ENCODE measurements at regions not wholly inside any gene's neighbourhood (a gene's known extent, or its start where the extent isn't known, plus 50 kb on each side); places are given as distances from the start of the nearest gene placed in this dataset.

DNA sequence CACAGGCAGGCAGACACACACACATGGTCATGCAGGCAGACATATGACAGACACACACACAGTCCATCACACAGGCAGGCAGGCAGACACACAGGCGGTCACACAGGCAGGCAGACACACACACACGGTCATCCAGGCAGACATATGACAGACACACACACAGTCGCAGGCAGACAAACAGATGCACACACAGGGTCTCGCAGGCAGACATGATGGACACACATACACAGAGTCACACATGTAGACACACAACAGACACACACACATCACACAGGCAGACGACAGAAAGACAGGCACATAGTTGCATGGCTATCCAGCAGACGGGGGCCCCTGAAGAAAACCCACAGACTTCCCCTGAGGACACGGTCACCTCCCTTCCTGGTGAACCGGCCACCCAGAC, 135.4 kb downstream of the NCOR2 start:
- DNase-seq (ENCODE audit: low read depth in 2 of 2), result no peak

DNA sequence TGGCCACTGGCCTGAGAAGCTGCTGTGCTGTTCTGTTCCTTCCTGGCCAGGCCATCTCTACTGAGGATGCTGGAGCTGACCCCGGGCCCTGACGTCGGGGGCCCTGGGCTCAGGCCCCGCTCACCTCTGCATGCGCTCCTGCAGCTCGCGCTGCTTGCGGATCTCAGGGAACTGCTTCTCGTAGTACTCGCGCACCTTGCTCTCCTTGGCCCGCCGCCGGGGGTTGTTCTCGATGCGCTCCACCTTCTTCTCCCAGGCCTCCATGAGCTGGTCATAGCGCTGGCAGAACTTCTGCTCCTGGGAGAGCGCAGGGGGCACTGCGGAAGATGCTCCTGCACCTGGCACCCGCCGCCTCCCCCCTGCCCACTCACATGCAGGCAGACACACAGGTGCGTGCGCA, 135.6 kb downstream of the RFLNA start:
- DNase-seq (ENCODE audit: low read depth in 2 of 2), result no peak

DNA sequence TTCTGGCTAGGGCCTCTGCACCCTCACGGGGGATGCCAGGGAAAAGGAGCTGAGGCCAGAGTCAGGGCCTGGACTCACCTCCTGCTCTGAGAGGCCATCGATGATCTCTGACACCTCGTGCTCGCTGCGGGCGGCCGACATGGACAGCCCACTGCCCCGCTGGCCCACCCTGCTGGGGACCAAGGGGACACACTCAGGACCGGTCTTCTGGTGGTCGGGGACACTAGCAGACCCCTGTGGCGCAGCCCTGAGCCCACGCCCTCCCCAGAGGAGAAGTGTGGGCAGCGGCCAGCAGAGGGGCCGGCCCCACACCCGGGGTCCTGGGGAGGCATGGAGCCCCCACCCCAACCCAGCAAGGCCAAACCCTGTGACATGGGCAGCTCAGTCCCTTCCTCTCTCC, 134.6 kb downstream of the RFLNA start:
- no peak for DNase-seq (ENCODE audit: low read depth in 2 of 2)

DNA sequence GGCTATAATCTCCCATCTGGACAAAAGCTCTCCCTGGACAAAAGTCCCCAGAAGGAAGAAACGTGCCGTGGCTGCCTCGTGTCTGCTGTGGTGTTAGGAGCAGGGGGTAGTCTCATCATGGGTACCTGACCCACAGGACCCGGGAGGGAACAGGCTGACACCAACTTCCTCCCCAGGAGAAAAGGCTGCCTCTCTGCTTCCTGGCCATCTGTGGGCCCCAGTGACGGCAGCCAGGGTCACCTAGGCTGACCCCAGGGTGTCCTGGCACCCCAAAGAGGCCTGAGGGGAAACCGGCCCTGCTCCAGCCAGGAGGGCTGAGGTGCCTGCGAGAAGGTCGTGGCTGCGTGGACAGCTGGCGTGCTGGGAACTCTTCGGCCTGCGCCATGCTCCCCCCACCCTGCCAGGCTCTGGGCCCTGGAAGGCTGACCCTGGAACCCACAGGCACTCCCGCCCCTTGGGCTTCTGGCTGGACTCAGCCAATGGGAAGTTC, 133.9 kb downstream of the RFLNA start:
- DNase-seq (ENCODE audit: low read depth in 2 of 2), result no peak

DNA sequence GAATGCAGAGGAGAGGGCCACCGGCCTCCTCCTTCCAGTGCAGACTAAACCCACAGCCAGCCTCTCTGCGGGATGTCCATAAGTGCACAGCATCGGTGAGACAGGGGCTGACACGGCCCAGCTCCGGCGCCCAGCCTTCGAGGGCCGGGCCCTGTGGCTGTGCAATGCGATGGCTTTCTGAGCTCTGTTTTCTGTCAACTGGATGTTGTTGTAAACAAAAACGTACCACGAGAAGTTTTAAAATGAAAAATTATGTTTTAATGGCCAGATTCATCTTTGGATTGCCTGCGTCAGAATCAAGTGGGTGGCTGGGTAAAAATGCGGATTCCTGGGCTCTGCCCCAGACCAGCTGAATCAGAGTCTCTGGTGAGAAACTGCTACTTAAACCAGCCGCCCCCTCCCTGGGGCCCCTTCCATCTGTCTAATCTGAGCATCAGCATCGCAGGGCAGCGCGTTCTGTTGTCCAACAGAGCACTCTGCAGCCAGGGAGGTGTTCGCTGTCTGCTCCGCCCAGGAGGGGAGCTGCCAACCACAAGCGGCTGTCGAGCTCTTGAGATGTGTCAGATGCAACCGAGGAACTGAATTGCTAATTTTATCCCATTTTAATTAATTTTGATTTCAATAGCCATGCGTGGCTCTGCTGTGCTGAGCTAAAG, 133.4 kb downstream of the RFLNA start:
- DNase-seq (ENCODE audit: low read depth in 2 of 2), result no peak

DNA sequence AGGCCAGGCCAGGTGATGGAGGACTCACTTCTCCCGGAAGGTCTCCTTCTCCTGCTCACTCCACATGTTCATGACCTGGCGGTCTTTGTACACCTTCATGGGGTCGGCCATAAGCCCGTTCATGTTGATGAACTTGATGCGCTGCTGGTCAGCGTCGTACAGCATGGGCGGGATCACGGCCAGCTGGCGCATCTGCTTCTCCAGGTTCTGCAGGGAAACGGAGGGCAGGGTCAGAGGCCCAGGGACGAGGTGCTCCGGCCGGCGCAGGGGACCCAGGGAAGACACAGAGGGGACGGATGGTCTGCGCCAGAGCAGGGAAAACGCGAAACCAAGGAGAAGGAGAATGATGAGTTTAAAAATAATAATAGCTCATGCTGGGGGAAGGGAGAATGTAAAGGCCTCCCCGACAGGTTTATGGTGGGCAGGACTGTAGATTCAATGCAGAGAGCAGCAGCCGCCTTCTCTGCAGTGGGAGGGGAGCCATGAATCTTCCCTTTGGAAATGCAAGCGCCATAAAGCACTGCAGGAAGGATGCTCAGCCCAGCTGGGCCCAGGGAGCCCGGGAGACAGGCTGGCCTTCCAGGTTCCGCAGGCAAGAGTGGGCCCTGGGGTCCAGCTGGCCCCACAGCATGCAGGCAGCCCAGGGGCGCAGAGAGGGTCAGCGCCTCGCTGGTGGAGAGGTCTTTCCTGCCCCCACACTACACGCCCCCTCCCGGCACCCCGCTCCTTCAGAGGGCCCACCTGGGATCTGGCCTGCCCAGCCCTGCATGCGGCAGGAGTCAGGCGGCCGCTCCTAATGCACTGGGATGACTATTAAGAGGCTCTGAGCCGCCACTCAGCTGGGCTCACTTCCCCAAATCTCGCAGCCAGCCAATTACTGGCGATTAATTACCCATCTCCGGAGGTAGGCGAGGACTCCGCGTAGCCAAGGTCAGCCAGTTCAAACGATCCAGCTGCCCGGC, 132.0 kb downstream of the RFLNA start:
- DNase-seq (ENCODE audit: low read depth in 2 of 2), result no peak

DNA sequence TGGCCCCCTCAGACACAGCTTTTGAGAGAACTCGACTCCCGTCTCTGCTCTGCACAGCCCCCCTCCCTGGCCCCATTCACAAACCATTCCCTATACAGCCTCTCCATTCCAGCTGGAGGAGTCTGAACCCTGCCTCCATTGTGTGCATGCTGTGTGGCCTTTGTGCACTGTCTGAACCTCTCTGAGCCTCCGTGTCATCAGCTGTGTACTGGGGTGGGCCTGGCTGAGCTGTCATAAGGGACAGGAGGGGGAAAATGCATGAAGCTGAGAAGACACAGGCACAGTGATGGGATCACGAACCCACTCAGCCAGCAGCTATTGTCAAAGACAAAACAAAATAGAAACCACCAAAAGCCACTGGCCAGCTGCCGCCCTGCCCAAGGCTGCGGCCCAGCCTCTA, 130.8 kb downstream of the RFLNA start:
- DNase-seq (ENCODE audit: low read depth in 2 of 2), result no peak

DNA sequence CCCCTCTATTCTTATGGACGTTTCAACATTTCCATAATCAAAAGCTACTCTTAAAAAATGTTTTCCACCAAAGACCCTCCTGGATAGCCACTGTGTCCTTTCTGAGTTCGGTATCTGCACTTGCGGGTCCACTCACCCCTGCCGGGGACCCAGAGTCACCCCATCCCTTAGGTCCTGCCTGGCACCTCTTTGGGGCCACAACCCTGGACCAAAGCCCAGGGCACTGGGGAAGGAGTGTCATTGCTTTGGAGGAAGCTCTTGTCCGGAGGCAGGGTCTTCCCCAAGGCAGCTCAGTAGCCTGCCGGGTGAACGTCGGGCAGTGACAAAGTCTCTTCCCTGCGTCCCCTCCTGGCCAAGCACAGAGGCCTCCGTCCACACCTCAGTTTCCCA, 129.6 kb downstream of the RFLNA start:
- DNase-seq (ENCODE audit: low read depth in 2 of 2), result no peak

DNA sequence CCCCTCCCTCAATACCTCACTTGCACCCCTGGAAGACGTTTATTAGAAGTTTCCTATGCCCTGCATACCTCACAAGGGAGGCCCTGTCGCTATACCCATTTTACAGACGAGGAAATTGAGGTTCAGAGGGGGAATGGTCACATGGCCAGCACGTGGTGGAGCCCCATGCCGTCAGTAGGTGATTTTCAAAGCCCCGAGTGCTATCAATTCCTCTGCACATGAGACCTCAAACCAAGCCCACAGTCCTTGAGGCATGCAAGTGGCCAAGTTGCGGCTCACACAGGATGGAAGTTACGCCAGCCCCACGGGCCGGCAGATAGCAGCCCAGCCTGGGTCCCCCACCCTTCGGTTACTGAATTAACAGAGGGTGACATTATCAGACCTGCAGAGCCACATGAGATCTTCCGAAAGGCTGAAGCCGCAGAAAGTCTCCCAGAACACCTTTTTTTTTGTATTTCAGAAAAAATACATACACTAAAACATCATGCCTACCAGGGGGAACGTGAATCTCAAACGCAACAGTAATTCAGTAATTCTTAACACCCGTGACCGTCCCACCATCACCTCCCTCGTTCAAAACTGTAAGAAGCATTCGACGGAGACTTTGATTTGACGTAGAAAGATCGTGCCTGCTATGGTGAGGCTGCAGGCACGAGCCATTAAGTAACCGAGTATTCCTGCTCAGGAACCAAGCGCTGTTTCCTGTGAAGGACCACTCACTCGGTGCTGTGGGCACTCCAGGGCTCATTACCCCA, 129.0 kb downstream of the RFLNA start:
- peak; percentile 13 to 15 for DNase-seq (ENCODE audit: low read depth in 2 of 2)

DNA sequence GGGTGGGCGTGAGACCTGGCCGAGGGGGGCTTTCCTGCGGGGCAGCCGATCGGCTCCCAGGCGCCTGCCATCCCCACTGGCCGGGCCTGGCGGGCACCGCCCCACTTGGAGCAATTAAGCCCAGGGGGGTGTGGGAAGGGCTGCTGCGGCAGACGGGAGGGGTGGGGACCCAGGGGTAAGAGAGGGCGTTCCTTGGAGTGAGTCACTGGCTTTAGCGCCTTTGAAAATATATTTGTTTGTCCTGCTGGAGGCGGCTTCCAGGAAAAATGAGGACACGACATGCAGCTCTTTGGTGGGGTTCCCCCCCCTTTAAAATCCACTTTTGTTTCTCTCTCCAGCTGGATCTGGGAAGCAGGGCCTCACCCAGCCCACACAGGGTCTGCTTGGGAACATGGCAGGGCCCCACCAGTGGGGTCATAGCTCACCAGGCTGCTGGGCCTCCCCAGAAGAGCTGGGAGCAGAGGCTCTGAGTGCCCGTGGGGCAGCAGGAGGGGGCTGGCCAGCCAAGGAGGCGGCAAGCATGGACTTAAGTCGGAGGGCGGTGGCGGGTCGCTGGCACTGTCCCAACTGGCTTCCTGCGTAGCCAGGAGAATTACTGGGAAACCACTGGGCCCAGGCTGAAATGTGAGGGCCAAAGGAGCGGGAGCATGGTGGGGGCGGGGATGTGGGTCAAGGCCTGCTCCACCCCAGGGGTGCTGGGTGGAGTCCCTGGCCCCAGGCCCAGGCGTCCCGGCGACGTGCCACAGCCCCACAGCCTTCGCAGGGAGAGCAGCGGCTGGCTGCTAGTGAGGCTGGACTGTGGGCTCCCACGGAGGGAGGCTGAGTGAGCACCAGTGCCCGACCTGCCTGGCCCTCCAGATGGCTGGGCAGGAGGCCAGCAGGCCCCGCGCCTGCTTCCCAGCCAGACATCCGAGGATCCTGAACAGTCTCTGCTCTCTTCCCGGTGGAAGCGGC, 128.0 kb downstream of the RFLNA start:
- DNase-seq (ENCODE audit: low read depth in 2 of 2), result no peak

DNA sequence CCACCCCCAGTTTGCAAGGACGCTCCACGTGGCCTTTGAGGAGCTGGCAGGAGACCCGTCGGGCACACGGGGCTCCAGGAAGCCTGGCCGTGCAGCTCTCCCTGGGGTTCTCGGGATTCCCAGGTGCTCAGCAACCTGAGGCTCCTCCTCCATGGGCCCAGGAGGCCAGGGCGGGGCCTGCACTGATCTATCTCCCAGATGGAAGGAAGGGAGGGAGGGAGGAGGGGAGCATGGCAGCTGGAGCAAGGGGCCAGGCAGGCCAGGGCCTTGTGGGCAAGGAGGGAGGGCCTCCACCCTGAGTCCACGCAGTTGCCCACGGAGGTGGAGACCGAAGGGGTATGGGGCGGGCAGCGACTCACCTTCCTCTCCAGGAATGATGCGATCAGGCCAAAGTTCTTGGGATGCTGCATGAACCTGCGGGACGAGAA, 127.3 kb downstream of the RFLNA start:
- DNase-seq (ENCODE audit: low read depth in 2 of 2), result no peak

DNA sequence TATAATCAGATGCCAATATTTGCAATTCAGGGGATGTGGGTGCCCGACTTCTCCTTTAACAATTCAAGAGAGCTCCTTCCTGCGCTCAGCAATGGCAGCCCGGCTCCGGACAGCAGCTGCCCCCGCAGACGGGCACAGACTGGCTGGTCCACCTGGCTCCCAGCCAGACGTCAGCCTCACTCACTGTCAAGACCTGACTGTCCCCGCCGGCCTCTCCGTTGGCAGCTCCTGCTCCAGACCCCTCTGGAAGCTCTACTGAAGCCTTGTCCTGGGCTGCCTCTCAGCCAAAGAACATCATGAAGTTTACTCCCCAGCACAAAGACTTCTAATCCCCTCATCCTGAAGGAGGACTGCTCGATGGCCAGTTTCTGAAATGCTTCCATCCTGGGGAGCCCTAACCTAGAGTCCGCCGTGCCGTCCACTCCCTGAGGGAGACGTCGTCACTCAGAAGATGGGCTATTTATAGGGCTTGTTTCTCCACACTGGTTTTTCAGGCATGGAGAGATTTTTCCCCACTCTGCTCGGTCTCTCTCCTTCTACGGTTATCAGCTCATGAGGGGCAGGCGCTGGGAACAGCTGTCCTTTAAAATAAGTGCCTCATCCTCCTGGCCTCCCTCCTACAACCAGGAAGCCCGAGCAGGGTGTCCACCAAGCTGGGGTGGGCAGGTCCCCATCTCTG, 126.2 kb downstream of the RFLNA start:
- no peak for DNase-seq (ENCODE audit: low read depth in 2 of 2)

DNA sequence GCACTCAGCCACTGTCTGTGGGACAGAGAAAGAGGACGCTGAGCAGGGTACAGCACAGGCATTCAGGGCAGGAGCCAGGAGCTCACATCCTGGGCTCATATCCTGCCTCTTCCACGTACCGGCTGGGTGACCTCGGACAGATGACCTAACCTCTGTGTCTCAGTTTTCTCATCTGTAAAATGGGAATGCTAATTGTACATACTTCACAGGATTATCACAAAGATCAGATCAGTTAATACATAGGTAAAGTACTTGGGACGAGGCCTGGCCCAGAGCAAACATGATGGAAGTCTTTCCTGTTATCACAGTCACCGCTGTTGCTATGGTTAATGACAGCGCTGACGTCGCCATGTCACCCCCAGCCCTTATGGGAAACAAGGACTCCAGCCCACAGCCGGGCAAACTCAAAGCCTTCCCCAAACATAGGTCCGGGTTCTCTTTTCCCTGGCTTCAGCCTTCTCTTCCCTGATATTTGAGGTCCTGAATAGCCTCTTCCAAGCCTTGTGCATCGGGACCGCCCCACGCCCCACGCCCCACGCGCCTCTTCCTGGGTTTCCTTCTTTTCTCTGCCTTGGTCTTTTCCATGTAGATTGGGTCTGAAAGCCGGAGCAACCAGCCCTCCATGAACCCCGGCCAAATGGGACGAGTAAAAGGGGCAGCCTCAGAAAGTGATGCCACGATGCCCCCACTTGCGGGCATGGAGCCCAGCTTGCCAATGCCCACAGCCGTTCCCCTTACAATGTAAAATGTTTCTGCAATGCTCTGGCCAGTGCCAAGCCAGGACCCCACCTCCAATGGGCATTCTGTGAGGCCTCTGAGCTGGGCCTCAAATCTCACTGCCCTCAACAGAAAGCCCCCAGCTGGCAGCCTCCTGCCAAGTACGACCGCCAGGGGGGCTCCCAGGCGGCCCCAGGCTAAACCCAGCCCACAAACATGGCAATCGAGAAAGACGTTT, 125.4 kb downstream of the RFLNA start:
- no peak for DNase-seq (ENCODE audit: low read depth in 2 of 2)

DNA sequence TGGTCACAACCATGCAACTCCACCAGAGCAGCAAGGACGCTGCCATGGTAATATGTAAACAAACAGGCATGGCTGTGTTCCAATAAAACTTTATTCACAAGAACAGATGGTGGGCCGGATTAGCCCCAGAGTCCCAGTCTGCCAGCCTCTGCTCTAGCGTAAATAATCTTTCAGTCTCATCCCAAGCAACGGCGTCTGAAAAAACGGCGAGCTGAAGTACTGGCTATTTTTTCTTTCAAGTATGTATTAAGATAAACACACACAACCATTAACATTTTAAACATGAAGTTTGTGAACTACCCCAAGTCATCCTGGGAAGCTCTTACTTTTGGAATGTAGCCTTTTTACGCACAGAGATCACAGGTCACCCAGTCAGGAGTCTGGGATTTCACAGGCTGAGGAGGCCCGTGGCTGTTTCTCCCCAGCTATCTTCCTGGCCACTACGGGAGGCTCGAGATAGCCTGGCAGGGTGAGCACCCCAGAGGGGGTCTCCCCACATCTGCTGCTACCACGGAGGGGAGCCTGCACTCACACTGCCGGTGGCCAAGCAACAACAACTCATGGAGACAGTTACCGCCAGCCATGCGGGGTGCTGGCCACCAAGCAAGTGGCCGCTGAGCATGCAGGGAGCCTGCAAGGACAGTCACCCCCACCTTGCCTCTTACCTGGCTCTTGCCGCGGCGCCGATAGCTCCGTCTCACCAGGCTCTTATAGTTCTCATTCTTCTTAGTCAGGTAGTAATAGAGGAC, 124.6 kb downstream of the RFLNA start:
- no peak for DNase-seq (ENCODE audit: low read depth in 2 of 2)

DNA sequence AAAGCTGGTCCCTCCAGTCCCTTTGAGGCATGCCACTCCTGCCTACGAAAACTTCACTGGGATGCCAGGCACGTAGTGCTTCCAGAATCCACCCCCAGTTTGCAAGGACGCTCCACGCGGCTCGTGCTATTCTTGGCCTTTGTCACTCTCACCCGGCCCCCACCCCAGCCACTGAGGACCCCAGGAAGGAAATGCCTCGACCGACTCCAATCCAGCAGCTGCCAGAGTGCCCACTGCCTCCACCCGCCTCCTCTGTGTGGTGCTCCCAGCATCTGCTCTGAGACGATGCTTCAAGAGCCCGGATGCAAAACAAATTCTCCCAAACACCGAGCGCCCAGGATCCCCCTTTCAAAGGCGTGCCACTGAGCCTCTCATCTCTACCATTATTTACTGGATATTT, 123.9 kb downstream of the RFLNA start:
- DNase-seq (ENCODE audit: low read depth in 2 of 2), result no peak

DNA sequence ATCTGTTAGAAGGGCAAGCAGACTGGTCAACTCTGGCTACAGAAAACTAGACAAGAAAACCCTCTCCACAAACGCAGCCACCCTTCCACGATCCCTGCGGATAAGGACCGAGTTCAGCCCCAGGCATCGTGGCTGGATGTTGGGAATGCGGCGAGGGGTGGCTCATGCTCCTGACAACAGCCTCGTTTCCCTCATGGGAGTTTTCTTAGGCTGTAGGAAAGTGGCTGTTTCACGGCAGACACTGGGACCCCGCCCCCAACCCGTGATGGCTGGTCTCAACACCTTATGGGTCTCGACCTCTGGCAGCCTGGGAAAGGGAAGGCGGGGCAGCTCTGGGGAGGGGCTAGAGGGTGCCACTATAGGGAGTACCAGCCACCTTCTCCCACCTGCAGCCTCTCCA, 123.3 kb downstream of the RFLNA start:
- DNase-seq (ENCODE audit: low read depth in 2 of 2), result no peak

DNA sequence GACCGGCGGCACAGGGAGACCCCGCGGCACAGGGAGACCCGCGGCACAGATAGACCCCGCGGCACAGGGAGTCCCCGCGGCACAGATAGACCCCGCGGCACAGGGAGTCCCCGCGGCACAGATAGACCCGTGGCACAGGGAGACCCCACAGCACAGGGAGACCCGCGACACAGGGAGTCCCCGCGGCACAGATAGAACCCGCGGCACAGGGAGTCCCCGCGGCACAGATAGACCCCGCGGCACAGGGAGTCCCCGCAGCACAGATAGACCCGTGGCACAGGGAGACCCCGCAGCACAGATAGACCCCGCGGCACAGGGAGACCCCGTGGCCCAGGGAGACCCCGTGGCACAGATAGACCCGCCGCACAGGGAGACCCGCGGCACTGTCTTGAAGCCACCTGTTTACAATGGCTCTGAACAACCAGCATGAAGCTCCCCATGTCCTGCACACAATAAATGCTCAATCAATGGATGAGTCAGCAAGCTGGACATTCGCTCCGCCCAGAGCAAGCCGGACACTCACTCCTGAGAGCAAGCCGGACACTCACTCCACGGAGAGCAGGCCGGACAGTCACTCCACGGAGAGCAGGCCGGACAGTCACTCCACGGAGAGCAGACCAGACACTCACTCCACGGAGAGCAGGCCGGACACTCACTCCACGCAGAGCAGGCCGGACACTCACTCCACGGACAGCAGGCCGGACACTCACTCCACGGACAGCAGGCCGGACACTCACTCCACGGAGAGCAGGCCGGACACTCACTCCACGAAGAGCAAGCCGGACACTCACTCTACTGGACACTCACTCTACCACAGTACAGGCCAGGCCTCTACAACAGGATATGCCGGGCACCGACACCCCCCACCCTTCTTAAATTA, 121.9 kb downstream of the RFLNA start:
- no peak for DNase-seq (ENCODE audit: low read depth in 2 of 2)

DNA sequence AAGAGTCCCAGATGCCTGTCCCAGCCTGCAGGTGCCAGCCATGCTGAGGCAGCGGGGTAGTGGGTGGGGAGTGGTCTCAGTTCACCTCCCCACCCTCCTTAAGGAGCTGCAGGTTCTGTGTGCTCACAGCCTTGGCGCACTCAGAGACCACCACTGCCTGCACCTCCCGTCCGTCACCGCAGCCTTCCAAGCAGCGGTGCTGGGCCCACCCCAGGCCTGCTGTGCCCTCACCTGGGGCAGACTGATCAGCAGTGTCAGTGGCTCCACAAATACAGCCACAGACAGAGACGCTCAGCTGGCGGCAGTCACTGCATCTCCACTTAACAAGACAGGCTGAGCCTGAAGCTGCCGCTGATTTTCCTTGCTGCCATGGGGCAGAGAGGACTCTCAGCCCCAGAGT, 120.2 kb downstream of the RFLNA start:
- DNase-seq (ENCODE audit: low read depth in 2 of 2), result no peak
